Choroid plexus epithelial cell (primary cell): ENCODE measurements at regions not wholly inside any gene's neighbourhood (a gene's known extent, or its start where the extent isn't known, plus 50 kb on each side); places are given as distances from the start of the nearest gene placed in this dataset.

Experiments used
- DNase-seq: peaks from one replicate; pipeline ENCODE4 v3.0.0-alpha.2; 2010; ENCODE audit warnings: low read depth
- H3K4me3 ChIP-seq: 2 replicates; pipeline ENCODE4 v1.5.1; 2011; ENCODE audit warnings: low read depth, mild to moderate bottlenecking, control low read depth, low read length, moderate library complexity
- CTCF ChIP-seq: conservative IDR thresholded peaks from 2 replicates; pipeline ENCODE4 v1.5.1; 2011; ENCODE audit warnings: low read depth, mild to moderate bottlenecking, control low read depth, inconsistent platforms, low read length, moderate library complexity

GRCh38 chr2:24418166-24418841 lies 58.0 kb upstream of the ITSN2 start:
- TF ChIP-seq CTCF = no peak

GRCh38 chr2:24412812-24413211 lies 52.5 kb upstream of the ITSN2 start:
- TF ChIP-seq CTCF = no peak
- no peak for DNase-seq
- H3K4me3 ChIP-seq = no peak overlapping the region

More at GRCh38 chr2:24418166-24418841, 58.0 kb upstream of the ITSN2 start:
- DNase-seq = no peak
- H3K4me3 ChIP-seq = no peak overlapping the region

- no peak for TF ChIP-seq CTCF
- H3K4me3 ChIP-seq = no peak overlapping the region
- DNase-seq = no peak
Observed at GRCh38 chr2:24411488-24412151, 51.3 kb upstream of the ITSN2 start.

- no peak for DNase-seq
- no peak overlapping the region for H3K4me3 ChIP-seq
- TF ChIP-seq CTCF = no peak
Observed at GRCh38 chr2:24410976-24411375, 50.6 kb upstream of the ITSN2 start.

- peak; percentile 84 for DNase-seq
- peak; percentile 90 for TF ChIP-seq CTCF
- no peak overlapping the region for H3K4me3 ChIP-seq
Observed at GRCh38 chr2:24409700-24410556, 49.6 kb upstream of the ITSN2 start.
